Adrenal gland (tissue), 5 donors: ENCODE measurements at regions not wholly inside any gene's neighbourhood (a gene's known extent, or its start where the extent isn't known, plus 50 kb on each side); places are given as distances from the start of the nearest gene placed in this dataset.

Experiments used
- CTCF ChIP-seq, 6 experiments: fragments of 450-650 bp in 4 of 6; fragments of 200-600 bp in 2 of 6; sonication (generic) in 1 of 6; IDR thresholded peaks; 1 replicate in 5 of 6; 2 replicates in 1 of 6; pipeline versions ENCODE4 v1.5.1 to v1.8.0; 2016 to 2021; ENCODE audit warnings: antibody characterized with exemption in 6 of 6, mild to moderate bottlenecking in 2 of 6, moderate library complexity in 1 of 6
- POLR2A ChIP-seq, 2 donors: fragments of 450-650 bp; IDR thresholded peaks; one replicate each; pipeline ENCODE4 v1.6.1; 2017; ENCODE audit warnings: antibody characterized with exemption in 2 of 2, mild to moderate bottlenecking in 2 of 2, moderate library complexity in 1 of 2
- donor health status: DM: no; HTN: no; CAD: no.

- TF ChIP-seq CTCF (IDR thresholded peaks at IDR 0.05) (no peak), POLR2A (IDR thresholded peaks at IDR 0.05) (no peak)
Observed at GRCh38 chr15:93722165-93722564, 509.2 kb upstream of the MCTP2 start.
